22Rv1 (cell line): ENCODE measurements at regions not wholly inside any gene's neighbourhood (a gene's known extent, or its start where the extent isn't known, plus 50 kb on each side); places are given as distances from the start of the nearest gene placed in this dataset.

Experiments used
- H3K27ac ChIP-seq: fragments of 450-650 bp; 2 replicates; pipeline ENCODE4 v1.5.1; 2017
- ZFX ChIP-seq: fragments of 450-650 bp; IDR thresholded peaks from 2 replicates; pipeline ENCODE4 v1.6.1; 2017; ENCODE audit warnings: antibody characterized with exemption, borderline replicate concordance
- TF ChIP-seq, protein P1 (sequence below): fragments of 450-650 bp; IDR thresholded peaks from 2 replicates; pipeline ENCODE4 v1.5.1; 2017; ENCODE audit warnings: mild to moderate bottlenecking

GRCh38 chr2:163541943-163542342 lies 193.9 kb downstream of the FIGN start:
- TF ChIP-seq, protein P1, sequence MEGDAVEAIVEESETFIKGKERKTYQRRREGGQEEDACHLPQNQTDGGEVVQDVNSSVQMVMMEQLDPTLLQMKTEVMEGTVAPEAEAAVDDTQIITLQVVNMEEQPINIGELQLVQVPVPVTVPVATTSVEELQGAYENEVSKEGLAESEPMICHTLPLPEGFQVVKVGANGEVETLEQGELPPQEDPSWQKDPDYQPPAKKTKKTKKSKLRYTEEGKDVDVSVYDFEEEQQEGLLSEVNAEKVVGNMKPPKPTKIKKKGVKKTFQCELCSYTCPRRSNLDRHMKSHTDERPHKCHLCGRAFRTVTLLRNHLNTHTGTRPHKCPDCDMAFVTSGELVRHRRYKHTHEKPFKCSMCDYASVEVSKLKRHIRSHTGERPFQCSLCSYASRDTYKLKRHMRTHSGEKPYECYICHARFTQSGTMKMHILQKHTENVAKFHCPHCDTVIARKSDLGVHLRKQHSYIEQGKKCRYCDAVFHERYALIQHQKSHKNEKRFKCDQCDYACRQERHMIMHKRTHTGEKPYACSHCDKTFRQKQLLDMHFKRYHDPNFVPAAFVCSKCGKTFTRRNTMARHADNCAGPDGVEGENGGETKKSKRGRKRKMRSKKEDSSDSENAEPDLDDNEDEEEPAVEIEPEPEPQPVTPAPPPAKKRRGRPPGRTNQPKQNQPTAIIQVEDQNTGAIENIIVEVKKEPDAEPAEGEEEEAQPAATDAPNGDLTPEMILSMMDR, result no peak
- no peak for TF ChIP-seq ZFX
- H3K27ac ChIP-seq, result no peak overlapping the region

DNA sequence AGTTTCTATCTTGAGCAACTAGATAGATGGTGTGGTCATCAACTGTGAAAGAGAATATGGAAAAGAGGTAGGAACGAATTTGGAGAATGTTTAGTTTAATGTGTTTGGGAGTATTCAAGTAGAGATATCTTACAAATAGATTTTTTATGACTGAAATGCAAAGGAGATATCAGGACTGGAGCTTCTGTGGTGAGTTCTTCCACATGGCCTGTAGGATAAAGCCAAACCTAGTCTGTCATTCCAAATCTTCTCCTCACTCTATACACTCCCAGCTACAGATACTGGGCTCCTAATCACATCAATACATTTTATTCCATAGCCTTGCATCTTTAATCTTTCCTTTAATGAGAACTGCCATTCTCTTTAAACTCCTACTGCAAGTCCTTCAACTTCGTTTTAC lies 194.3 kb downstream of the FIGN start:
- no peak overlapping the region for H3K27ac ChIP-seq
- TF ChIP-seq, protein P1, result no peak
- no peak for TF ChIP-seq ZFX

DNA sequence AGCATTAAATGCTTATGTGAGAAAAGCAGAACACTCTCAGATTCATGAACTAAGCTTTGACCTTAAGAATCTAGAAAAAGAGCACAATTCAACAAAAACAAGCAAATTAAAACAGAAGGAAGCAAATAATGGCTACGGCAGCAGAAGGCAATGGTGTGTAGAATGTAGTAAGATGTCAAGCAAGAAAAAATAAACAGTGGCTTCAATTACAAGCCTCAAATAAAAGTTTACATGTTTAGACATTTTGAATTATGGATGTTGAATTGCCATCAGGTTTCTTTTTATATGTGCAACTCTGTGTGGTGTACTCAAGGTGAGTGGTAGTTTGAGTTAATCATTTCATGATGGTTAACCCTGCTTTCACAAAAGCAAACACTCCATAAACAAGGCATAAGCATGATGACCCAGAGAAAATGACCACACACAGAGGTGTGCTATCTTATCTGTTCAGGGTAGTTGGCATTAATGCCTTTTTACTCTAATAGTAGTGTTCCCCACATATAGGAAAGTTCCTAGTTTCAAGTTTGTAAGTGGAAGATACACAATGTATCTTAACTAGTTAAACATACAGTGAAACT lies 207.1 kb downstream of the FIGN start:
- no peak overlapping the region for H3K27ac ChIP-seq
- TF ChIP-seq, protein P1, result no peak
- TF ChIP-seq ZFX, result no peak

DNA sequence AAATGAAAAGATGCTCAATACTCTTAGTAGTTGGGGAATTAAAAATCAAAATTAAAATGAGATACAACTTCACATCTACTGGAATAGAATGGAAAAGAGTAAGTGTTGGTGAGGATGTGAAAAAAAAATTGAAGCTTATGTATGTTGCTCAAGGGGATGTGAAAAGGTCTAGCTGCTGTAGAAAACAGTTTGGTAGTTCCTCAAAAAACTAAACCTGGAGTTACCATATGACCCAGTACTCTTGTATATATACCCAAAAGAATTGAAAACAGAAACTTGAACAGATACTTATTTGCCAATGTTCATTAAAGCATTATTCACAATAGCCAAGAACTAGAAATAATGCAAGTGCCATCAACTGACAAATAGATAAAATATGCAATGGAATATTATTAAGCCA lies 208.4 kb downstream of the FIGN start:
- no peak for TF ChIP-seq ZFX
- TF ChIP-seq, protein P1, result no peak
- no peak overlapping the region for H3K27ac ChIP-seq

DNA sequence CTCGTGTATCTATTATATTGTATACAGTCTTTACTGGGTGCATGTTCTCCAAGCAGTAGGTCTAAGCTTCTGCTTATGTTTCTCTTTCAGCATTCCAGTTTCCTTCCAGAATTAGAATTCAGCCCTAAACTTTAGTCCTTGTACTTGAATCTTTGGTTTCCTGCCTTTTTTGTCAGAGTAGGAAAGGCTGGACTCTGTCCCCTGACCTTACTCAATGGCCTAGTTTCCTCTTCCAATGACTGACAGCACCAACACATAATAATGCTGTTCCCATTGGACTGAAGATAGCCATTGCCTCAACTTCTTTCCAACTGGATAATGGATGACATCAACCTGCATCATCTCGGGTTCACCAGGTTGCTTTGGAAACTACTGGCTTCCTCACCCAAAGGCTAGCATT lies 217.0 kb downstream of the FIGN start:
- TF ChIP-seq, protein P1, result no peak
- no peak for TF ChIP-seq ZFX
- H3K27ac ChIP-seq, result no peak overlapping the region

- TF ChIP-seq, protein P1, result no peak
- TF ChIP-seq ZFX, result no peak
- H3K27ac ChIP-seq, result no peak overlapping the region
Measured at GRCh38 chr2:163515836-163516235, 220.0 kb downstream of the FIGN start.

- TF ChIP-seq, protein P1, result no peak
- no peak for TF ChIP-seq ZFX
- no peak overlapping the region for H3K27ac ChIP-seq
Measured at GRCh38 chr2:163505281-163505680, 230.5 kb downstream of the FIGN start.
